ENCODE measurements at regions not wholly inside any gene's neighbourhood (a gene's known extent, or its start where the extent isn't known, plus 50 kb on each side); places are given as distances from the start of the nearest gene placed in this dataset.

GRCh38 chr2:88860421-88861075 is 169.1 kb downstream of the RPIA start:
- TF ChIP-seq CTCF (IDR thresholded peaks at IDR 0.05 in 4 of 5, conservative IDR thresholded peaks at IDR 0.05 in 1 of 5) (no peak), POLR2A (IDR thresholded peaks at IDR 0.05) (no peak)

All from gastrocnemius medialis (tissue), 4 donors.